ENCODE measurements at regions not wholly inside any gene's neighbourhood (a gene's known extent, or its start where the extent isn't known, plus 50 kb on each side); places are given as distances from the start of the nearest gene placed in this dataset.

GRCh38 chr6:90849686-90850085 lies 262.8 kb upstream of the MAP3K7 start:
- no peak overlapping the region for H3K4me3 ChIP-seq (ENCODE audit: low read depth, low read length)
- DNase-seq (ENCODE audit: low read depth) = no peak
- TF ChIP-seq CTCF (IDR thresholded peaks at IDR 0.05; ENCODE audit: low read depth, low read length, missing control alignments) = no peak

GRCh38 chr6:90846824-90847223 lies 260.0 kb upstream of the MAP3K7 start:
- no peak for DNase-seq (ENCODE audit: low read depth)
- H3K4me3 ChIP-seq (ENCODE audit: low read depth, low read length) = no peak overlapping the region
- TF ChIP-seq CTCF (IDR thresholded peaks at IDR 0.05; ENCODE audit: low read depth, low read length, missing control alignments) = no peak

GRCh38 chr6:90835596-90836212 lies 248.8 kb upstream of the MAP3K7 start:
- H3K4me3 ChIP-seq (ENCODE audit: low read depth, low read length) = no peak overlapping the region
- no peak for DNase-seq (ENCODE audit: low read depth)
- TF ChIP-seq CTCF (IDR thresholded peaks at IDR 0.05; ENCODE audit: low read depth, low read length, missing control alignments) = no peak

GRCh38 chr6:90829311-90829710 lies 242.4 kb upstream of the MAP3K7 start:
- no peak overlapping the region for H3K4me3 ChIP-seq (ENCODE audit: low read depth, low read length)
- TF ChIP-seq CTCF (IDR thresholded peaks at IDR 0.05; ENCODE audit: low read depth, low read length, missing control alignments) = no peak
- DNase-seq (ENCODE audit: low read depth) = no peak

- no peak overlapping the region for H3K4me3 ChIP-seq (ENCODE audit: low read depth, low read length)
- TF ChIP-seq CTCF (IDR thresholded peaks at IDR 0.05; ENCODE audit: low read depth, low read length, missing control alignments) = no peak
- no peak for DNase-seq (ENCODE audit: low read depth)
These were observed 233.6 kb upstream of the MAP3K7 start for GRCh38 chr6:90820436-90820835.

- no peak overlapping the region for H3K4me3 ChIP-seq (ENCODE audit: low read depth, low read length)
- DNase-seq (ENCODE audit: low read depth) = no peak
- TF ChIP-seq CTCF (IDR thresholded peaks at IDR 0.05; ENCODE audit: low read depth, low read length, missing control alignments) = no peak
These were observed 232.6 kb upstream of the MAP3K7 start for GRCh38 chr6:90819483-90819882.

- DNase-seq (ENCODE audit: low read depth) = no peak
- no peak for TF ChIP-seq CTCF (IDR thresholded peaks at IDR 0.05; ENCODE audit: low read depth, low read length, missing control alignments)
- H3K4me3 ChIP-seq (ENCODE audit: low read depth, low read length) = no peak overlapping the region
These were observed 231.3 kb upstream of the MAP3K7 start for GRCh38 chr6:90818163-90818562.
